C4-2B (cell line): ENCODE measurements at regions not wholly inside any gene's neighbourhood (a gene's known extent, or its start where the extent isn't known, plus 50 kb on each side); places are given as distances from the start of the nearest gene placed in this dataset.

ENCODE experiments used
- CTCF ChIP-seq: fragments of 450-650 bp; conservative IDR thresholded peaks from 2 replicates; pipeline ENCODE4 v1.5.1; 2017; ENCODE audit warnings: mild to moderate bottlenecking
- ZFX ChIP-seq: fragments of 450-650 bp; IDR thresholded peaks from 2 replicates; pipeline ENCODE4 v1.6.1; 2017

- no peak for TF ChIP-seq CTCF
- TF ChIP-seq ZFX: no peak
These were observed 135.6 kb downstream of the IRX2 start for GRCh38 chr5:2615917-2616316.
